ENCODE measurements at regions not wholly inside any gene's neighbourhood (a gene's known extent, or its start where the extent isn't known, plus 50 kb on each side); places are given as distances from the start of the nearest gene placed in this dataset.

DNA sequence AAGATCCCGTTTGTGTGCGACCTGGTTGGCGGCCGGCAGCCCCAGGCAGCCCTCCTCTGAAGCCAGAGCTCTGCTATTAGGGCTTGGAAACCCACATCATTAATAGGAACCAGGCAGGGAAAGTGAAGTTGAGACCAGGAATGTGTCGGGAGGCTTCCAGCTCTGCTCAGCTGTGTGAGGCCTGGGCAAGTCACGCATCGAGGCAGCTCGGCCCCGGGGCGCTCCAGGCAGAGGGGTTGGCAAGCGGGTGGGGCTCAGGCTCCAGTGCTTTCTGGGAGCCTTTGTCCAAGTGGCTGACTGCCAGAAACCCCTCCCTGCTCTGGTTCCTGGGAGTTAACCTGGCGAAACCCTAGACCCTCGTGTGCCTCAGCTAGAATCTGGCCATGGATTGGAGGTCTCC is 1151.7 kb downstream of the VRK1 start:
- Histone ChIP-seq H3K9ac (replicated peaks; ENCODE audit: extremely low read depth, insufficient read depth, low read length) (no peak overlapping the region), H4K20me1 (replicated peaks; ENCODE audit: control insufficient read depth, extremely low read depth, insufficient read depth, low read length) (no peaks in the 10 kb centered on the region), H3K9me3 (replicated peaks; ENCODE audit: control insufficient read depth, insufficient read depth, low read length) (peaks cover 3% of the 10 kb centered on the region), H3K4me3 (replicated peaks in 1 of 3; ENCODE audit: insufficient read depth in 1 of 3, low read depth in 1 of 3, low read length in 3 of 3) (no peak overlapping the region), H3K9me1 (replicated peaks; ENCODE audit: control insufficient read depth, extremely low read depth, insufficient read depth, low read length) (no peaks in the 10 kb centered on the region), H3K4me1 (ENCODE audit: control insufficient read depth, extremely low read depth, insufficient read depth, low read length) (no peaks in the 10 kb centered on the region), H3K36me3 (ENCODE audit: control insufficient read depth in 2 of 2, extremely low read depth in 1 of 2, insufficient read depth in 2 of 2, low read length in 2 of 2) (no peaks in the 10 kb centered on the region), H3K27ac (ENCODE audit: insufficient read depth, low read depth, low read length) (no peak overlapping the region), H3K79me2 (ENCODE audit: control insufficient read depth, insufficient read depth, low read length) (no peaks in the 10 kb centered on the region), H2AFZ (ENCODE audit: low read depth, low read length) (no peak overlapping the region), H3K27me3 (ENCODE audit: control insufficient read depth in 2 of 2, insufficient read depth in 2 of 2, low read length in 2 of 2) (no peaks in the 10 kb centered on the region), H3K4me2 (ENCODE audit: insufficient read depth, low read length) (no peak overlapping the region)
- dilution Hi-C loops (cut with MboI; ENCODE audit: extremely low pct_ligation_motif_present, low sequenced_read_pairs) (no loop called here), intact Hi-C loops (cut with micrococcal nuclease) (no loop called here)
- no peak for DNase-seq (ENCODE audit: low read depth, low spot score)
- CTCF ChIA-PET = no interaction called here
- TF ChIP-seq MYC (IDR thresholded peaks at IDR 0.05; ENCODE audit: low read depth, low read length) = no peak
- TF ChIP-seq POLR2AphosphoS5 (IDR thresholded peaks at IDR 0.05; ENCODE audit: insufficient read depth, low read depth, low read length) = no peak
- no peak for TF ChIP-seq GATA2 (IDR thresholded peaks at IDR 0.05; ENCODE audit: insufficient read depth, insufficient read length, low read depth, low read length)
- no peak for TF ChIP-seq CTCF (IDR thresholded peaks at IDR 0.05; ENCODE audit: extremely low read depth in 1 of 2, insufficient read depth in 1 of 2, low read depth in 1 of 2, low read length in 2 of 2)
- TF ChIP-seq, protein P1, sequence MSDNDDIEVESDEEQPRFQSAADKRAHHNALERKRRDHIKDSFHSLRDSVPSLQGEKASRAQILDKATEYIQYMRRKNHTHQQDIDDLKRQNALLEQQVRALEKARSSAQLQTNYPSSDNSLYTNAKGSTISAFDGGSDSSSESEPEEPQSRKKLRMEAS (IDR thresholded peaks at IDR 0.05; ENCODE audit: insufficient read depth, insufficient read length) = no peak
- no peak for TF ChIP-seq FOS (IDR thresholded peaks at IDR 0.05; ENCODE audit: borderline replicate concordance, insufficient read depth, low read length)
- no peak for TF ChIP-seq JUN (IDR thresholded peaks at IDR 0.05; ENCODE audit: borderline replicate concordance, insufficient read depth, insufficient read length, low read depth)
- POLR2A ChIA-PET = no interaction called here
- FAIRE-seq = no peak
- BruUV-seq (replicated peaks) = no TSS peak
